Thymus (tissue), 11 donors: ENCODE measurements at regions not wholly inside any gene's neighbourhood (a gene's known extent, or its start where the extent isn't known, plus 50 kb on each side); places are given as distances from the start of the nearest gene placed in this dataset.

Experiments used
- DNase-seq, 9 donors: peaks; one replicate each; pipeline ENCODE4 v3.0.0-alpha.2; 2013; ENCODE audit warnings: low spot score in 9 of 9, low read depth in 6 of 9, missing footprints in 1 of 9
- H3K27ac ChIP-seq, 2 donors: one replicate each; pipeline ENCODE4 v1.5.1; 2013; ENCODE audit warnings: control low read depth in 1 of 2, low read depth in 1 of 2, low read length in 1 of 2, mild to moderate bottlenecking in 1 of 2, moderate library complexity in 1 of 2
- H3K27me3 ChIP-seq, 2 donors: one replicate each; pipeline ENCODE4 v1.5.1; 2013; ENCODE audit warnings: low read length in 1 of 2; ENCODE audit not compliant: control insufficient read depth in 2 of 2, insufficient read depth in 1 of 2
- H3K36me3 ChIP-seq, 2 donors: one replicate each; pipeline ENCODE4 v1.5.1; 2013; ENCODE audit warnings: low read length in 1 of 2, mild to moderate bottlenecking in 1 of 2, moderate library complexity in 1 of 2; ENCODE audit not compliant: control insufficient read depth in 2 of 2, insufficient read depth in 2 of 2
- H3K4me1 ChIP-seq, 2 donors: one replicate each; pipeline ENCODE4 v1.5.1; 2013; ENCODE audit warnings: low read length in 2 of 2; ENCODE audit not compliant: control insufficient read depth in 2 of 2, insufficient read depth in 2 of 2
- H3K4me3 ChIP-seq, 2 donors: one replicate each; pipeline ENCODE4 v1.5.1; 2013; ENCODE audit warnings: low read length in 2 of 2, control low read depth in 1 of 2, mild to moderate bottlenecking in 1 of 2
- H3K9me3 ChIP-seq, 2 donors: one replicate each; pipeline ENCODE4 v1.5.1; 2013; ENCODE audit warnings: low read length in 1 of 2, mild to moderate bottlenecking in 1 of 2; ENCODE audit not compliant: control insufficient read depth in 2 of 2, insufficient read depth in 1 of 2
- WGBS: extraction: QIAGEN DNeasy Blood & Tissue Kit; methylation state at CpG from one replicate; pipeline ENCODE4 v1.1.7; 2013; 5-methylcytosine and 5-hydroxymethylcytosine counted together
- donor health status: healthy.

- Histone ChIP-seq H3K4me1 (no peaks in the 10 kb centered on the region), H3K4me3 (no peak overlapping the region), H3K27ac (no peak overlapping the region), H3K9me3 (peaks cover 0 to 11% of the 10 kb centered on the region in 2 donors), H3K27me3 (no peaks in the 10 kb centered on the region), H3K36me3 (no peaks in the 10 kb centered on the region)
- no peak for DNase-seq
- WGBS: 95% methylated on average over 4 of the region's 4 CpGs
Measured at GRCh38 chr21:27423906-27424595, 457.2 kb upstream of the ADAMTS5 start.

- no peaks in the 10 kb centered on the region for H3K4me1 ChIP-seq
- H3K36me3 ChIP-seq: no peaks in the 10 kb centered on the region
- 95% methylated on average over 4 of the region's 4 CpGs for WGBS
- no peaks in the 10 kb centered on the region for H3K27me3 ChIP-seq
- no peak overlapping the region for H3K27ac ChIP-seq
- no peak overlapping the region for H3K4me3 ChIP-seq
- DNase-seq: no peak
- peaks cover 0 to 11% of the 10 kb centered on the region in 2 donors for H3K9me3 ChIP-seq
Measured at GRCh38 chr21:27423038-27423437, 456.1 kb upstream of the ADAMTS5 start.

DNA sequence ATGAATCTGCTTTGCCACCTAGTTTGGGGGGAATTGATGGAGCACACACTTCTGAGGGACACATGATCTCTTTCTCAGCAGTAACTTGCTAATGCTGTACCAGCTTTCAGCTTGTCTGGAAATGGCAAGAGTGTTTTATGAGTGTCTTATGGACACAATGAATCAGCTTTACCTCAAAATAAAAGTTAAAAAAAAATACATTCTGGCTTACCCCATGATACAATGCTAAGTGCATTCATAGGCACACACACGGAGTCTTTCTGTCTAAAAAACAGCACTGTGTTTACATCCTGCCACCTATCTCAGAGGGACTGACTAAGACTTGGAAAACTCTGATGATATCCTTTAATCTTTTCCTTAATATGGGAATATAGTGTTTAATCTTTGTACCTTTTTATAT is 455.5 kb upstream of the ADAMTS5 start:
- H3K4me3 ChIP-seq: no peak overlapping the region
- DNase-seq: no peak
- H3K27me3 ChIP-seq: no peaks in the 10 kb centered on the region
- H3K9me3 ChIP-seq: peaks cover 0 to 11% of the 10 kb centered on the region in 2 donors
- no peak overlapping the region for H3K27ac ChIP-seq
- no peaks in the 10 kb centered on the region for H3K4me1 ChIP-seq
- WGBS: 84% methylated on average over 1 of the region's 1 CpG
- no peaks in the 10 kb centered on the region for H3K36me3 ChIP-seq

GRCh38 chr21:27421654-27422053 is 454.8 kb upstream of the ADAMTS5 start:
- H3K4me3 ChIP-seq: no peak overlapping the region
- 95% methylated on average over 3 of the region's 3 CpGs for WGBS
- no peak overlapping the region for H3K27ac ChIP-seq
- H3K27me3 ChIP-seq: no peaks in the 10 kb centered on the region
- no peak for DNase-seq
- no peaks in the 10 kb centered on the region for H3K36me3 ChIP-seq
- peaks cover 0 to 14% of the 10 kb centered on the region in 2 donors for H3K9me3 ChIP-seq
- H3K4me1 ChIP-seq: no peaks in the 10 kb centered on the region

DNA sequence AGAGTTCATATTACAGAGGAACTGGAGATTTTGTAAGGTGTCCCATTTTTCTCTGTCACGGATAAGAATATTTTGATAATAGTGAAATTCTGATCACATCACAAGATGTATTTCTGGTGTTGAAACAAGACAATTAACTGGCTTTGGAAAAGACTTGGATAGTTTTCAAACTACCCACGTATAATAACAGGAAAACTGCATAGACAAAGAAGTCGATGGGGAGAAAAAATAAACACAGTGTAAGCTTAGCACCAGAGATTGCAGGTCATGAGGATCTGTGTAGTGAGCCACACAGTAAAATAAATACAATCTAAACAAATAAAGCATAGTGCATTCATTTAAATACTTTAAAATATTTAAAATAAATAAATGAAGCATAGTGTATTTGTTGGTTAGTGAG is 452.3 kb upstream of the ADAMTS5 start:
- no peak for DNase-seq
- 84% methylated on average over 3 of the region's 3 CpGs for WGBS
- Histone ChIP-seq H3K4me3 (no peak overlapping the region), H3K9me3 (peaks cover 0 to 19% of the 10 kb centered on the region in 2 donors), H3K4me1 (no peaks in the 10 kb centered on the region), H3K36me3 (no peaks in the 10 kb centered on the region), H3K27me3 (no peaks in the 10 kb centered on the region), H3K27ac (no peak overlapping the region)

DNA sequence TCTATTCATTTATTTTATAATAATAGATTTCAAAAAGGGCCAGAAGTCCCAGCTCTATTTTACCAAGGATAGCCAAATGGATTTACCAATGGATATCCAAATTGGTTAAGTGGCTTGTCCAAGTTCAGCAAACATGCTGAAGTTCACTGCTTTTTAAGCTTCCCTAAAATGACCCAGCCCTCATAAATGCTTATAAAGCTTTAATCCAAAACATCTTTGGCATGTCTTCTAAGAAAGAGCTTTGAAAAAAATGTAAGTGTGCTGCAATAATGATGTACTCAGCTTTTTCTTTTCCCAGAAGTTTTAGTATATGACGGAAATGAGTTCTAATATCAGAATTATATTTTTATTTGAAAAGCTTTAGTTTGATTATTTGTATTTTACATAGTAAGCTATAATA is 451.5 kb upstream of the ADAMTS5 start:
- Histone ChIP-seq H3K27me3 (no peaks in the 10 kb centered on the region), H3K4me1 (no peaks in the 10 kb centered on the region), H3K9me3 (peaks cover 0 to 19% of the 10 kb centered on the region in 2 donors), H3K4me3 (no peak overlapping the region), H3K36me3 (no peaks in the 10 kb centered on the region), H3K27ac (no peak overlapping the region)
- 97% methylated on average over 1 of the region's 1 CpG for WGBS
- DNase-seq: no peak

- no peaks in the 10 kb centered on the region for H3K4me1 ChIP-seq
- 90% methylated on average over 3 of the region's 3 CpGs for WGBS
- H3K36me3 ChIP-seq: no peaks in the 10 kb centered on the region
- DNase-seq: no peak
- no peak overlapping the region for H3K27ac ChIP-seq
- H3K9me3 ChIP-seq: peaks cover 0 to 8% of the 10 kb centered on the region in 2 donors
- H3K27me3 ChIP-seq: no peaks in the 10 kb centered on the region
- H3K4me3 ChIP-seq: no peak overlapping the region
Measured at GRCh38 chr21:27412530-27412929, 445.6 kb upstream of the ADAMTS5 start.

- WGBS: 83% methylated on average over 2 of the region's 2 CpGs
- H3K27ac ChIP-seq: no peak overlapping the region
- H3K9me3 ChIP-seq: no peaks in the 10 kb centered on the region
- no peaks in the 10 kb centered on the region for H3K27me3 ChIP-seq
- H3K4me3 ChIP-seq: no peak overlapping the region
- H3K4me1 ChIP-seq: no peaks in the 10 kb centered on the region
- no peaks in the 10 kb centered on the region for H3K36me3 ChIP-seq
- DNase-seq: no peak
Measured at GRCh38 chr21:27408826-27409225, 441.9 kb upstream of the ADAMTS5 start.

DNA sequence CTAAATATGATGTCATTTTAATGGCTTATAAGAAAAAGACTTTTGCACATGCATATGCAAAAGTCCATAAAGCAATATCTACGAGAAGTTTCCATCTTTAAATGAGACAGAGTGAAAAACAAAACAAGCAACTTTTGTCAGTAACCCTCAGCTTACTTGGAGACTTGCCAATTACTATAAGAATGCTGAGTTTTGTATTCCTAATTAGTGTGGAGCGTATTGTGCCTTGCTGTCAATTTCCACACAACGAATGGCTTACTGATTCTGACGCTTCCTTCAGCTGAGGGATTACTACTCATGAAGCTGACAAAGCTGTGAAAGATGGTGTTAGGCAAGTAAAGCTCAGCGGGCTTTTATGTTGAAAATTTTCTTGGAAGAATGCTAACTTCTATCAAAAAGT is 440.4 kb upstream of the ADAMTS5 start:
- Histone ChIP-seq H3K4me3 (no peak overlapping the region), H3K4me1 (no peaks in the 10 kb centered on the region), H3K27ac (no peak overlapping the region), H3K36me3 (no peaks in the 10 kb centered on the region), H3K27me3 (no peaks in the 10 kb centered on the region), H3K9me3 (no peaks in the 10 kb centered on the region)
- WGBS: 87% methylated on average over 5 of the region's 5 CpGs
- DNase-seq: no peak
